Prostate gland (tissue), 2 donors: ENCODE measurements at regions not wholly inside any gene's neighbourhood (a gene's known extent, or its start where the extent isn't known, plus 50 kb on each side); places are given as distances from the start of the nearest gene placed in this dataset.

Source experiments
- CTCF ChIP-seq, 4 experiments: fragments of 200-600 bp in 2 of 4; fragments of 450-650 bp in 2 of 4; sonication (generic) in 2 of 4; IDR thresholded peaks; 1 replicate in 3 of 4; 2 replicates in 1 of 4; pipeline ENCODE4 v1.5.1; 2016 to 2019; ENCODE audit warnings: antibody characterized with exemption in 4 of 4, mild to moderate bottlenecking in 2 of 4, moderate library complexity in 2 of 4
- POLR2A ChIP-seq: fragments of 450-650 bp; IDR thresholded peaks from one replicate; pipeline ENCODE4 v1.6.1; 2016; ENCODE audit warnings: antibody characterized with exemption, mild to moderate bottlenecking
- POLR2AphosphoS5 ChIP-seq: sonication (generic); formaldehyde crosslinking; IDR thresholded peaks from one replicate; pipeline ENCODE4 v1.6.1; 2017; ENCODE audit warnings: antibody characterized with exemption

- TF ChIP-seq CTCF (IDR thresholded peaks at IDR 0.05) (no peak), POLR2A (no peak), POLR2AphosphoS5 (no peak)
These were observed 190.5 kb downstream of the CCNG2 start for GRCh38 chr4:77347351-77347966.
